Activated CD4-positive, CD25-positive, alpha-beta regulatory T cell treated with anti-CD3 and anti-CD28 coated beads, Interleukin-2, amount 50 U/mL, for 24 hours (primary cell): ENCODE measurements at regions not wholly inside any gene's neighbourhood (a gene's known extent, or its start where the extent isn't known, plus 50 kb on each side); places are given as distances from the start of the nearest gene placed in this dataset.

ENCODE experiments used
- ATAC-seq, 2 donors: fragments of 150-1000 bp; cut with Tn5 transposase; one replicate each; pipeline ENCODE4 v1.10.0; 2021; ENCODE audit warnings: mild to moderate bottlenecking in 1 of 2, moderate library complexity in 1 of 2

DNA sequence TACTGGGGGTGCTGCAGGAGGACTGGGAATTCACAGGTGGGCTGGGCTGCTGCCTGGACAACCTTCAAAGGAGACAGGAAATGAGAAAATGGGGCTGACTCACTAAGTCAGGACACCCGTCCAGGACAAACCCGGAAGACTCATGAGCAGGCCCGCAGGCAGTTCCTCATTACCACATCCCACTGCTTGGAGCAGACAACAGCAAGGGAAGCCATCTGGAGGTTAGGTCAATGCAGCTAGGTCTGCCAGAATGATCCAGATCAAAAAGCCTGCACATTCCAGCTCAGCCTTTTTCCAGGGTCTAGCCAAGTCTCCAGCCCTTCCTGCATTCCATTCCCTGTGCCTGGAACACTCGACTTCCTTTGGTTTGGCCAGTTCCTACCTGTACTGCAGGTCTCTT, 536.5 kb upstream of the CDH11 start:
- no peak for ATAC-seq

DNA sequence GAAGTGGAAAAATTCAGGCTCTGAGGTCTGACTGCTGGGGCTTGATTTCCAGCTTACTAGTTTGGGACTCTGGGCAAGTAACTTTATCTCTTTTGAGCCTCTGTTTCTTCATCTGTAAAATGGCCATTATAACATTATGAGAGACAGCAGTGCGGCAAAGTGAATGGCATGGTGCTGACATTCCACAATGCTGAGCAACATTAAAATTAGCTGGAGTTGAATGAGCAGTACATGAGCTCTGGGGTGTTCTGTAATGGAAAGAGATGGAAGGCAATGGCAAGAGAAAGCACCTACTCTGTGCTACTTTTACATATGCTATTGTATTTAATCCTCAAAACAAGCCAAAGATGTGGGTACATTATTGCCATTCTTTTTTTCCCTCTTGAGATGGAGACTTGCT, 535.7 kb upstream of the CDH11 start:
- no peak for ATAC-seq

DNA sequence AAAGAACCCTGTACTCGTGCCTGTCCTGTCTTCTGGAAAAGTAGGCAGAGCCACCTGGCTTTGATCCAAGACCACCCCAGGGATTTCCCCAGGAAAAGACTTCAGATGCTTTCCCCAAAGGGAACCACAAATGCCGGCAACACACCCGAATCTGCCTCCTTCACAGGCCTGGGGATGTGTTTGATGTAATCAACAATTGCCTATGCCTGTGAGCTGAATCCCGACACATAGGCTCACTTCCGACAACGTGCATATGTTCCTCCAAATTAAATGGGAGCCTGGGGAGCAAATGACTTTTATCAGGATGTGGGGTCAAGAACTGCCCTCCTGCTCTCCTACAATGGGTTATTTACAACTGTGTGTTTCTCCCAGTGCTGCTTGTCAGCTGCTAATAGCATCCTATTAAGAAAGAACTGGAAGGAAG, 535.2 kb upstream of the CDH11 start:
- ATAC-seq, result no peak

DNA sequence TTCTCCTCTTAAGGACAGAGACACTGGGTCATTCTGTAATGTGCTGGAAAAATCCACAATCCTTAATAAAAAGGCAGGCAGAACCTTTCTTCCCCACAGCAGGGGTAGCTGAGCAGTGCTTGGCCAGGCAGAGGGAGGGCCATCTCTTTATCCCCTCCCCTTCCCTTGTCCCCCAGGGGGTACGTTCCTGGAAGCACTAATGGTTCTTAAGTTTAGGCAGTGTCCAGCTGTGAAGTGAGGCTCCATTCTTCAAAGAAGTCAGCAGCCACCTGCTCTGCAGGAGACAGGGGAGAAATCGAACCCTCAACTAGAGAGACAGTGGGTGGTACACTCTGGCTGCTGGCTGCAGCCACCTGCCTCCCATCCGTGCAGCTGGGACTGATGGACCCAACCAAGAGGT, 533.9 kb upstream of the CDH11 start:
- no peak for ATAC-seq

DNA sequence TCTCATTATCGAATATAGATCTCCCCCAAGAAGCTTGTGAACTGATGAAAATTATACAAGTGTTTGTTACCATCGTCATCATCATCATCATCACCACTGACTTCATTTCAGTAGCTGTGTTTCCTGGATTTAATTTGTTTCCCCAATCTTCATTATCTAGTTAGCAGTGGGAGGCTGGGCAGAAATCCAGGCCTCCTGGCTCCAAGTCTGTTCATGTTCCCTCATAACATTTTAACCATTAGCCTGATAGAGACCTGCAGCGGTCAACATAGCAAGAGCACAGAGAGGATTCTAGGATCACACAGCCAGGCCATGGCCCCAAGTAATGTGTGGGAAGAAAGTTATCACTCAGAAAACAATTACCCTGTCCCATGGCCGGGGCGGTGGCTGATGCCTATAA, 526.2 kb upstream of the CDH11 start:
- ATAC-seq, result no peak

DNA sequence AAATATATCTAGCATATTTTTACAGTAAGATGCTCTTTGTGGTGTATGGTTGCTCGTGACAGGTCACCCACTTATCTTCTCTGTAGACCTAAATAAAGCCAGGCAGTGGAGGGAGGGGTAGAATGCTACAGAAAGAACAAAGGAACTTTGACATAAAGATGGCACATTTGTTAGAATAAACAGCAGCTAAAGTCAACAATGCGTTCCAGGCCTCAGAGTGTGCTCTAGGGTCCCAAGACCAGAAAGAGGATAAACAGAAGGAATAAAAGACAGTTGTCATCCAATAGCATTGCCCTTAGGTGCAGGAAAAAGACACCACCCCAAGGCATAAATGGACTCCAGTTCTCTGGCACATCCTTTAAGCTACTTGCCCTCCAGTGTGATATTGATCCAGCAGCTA, 523.0 kb upstream of the CDH11 start:
- no peak for ATAC-seq

DNA sequence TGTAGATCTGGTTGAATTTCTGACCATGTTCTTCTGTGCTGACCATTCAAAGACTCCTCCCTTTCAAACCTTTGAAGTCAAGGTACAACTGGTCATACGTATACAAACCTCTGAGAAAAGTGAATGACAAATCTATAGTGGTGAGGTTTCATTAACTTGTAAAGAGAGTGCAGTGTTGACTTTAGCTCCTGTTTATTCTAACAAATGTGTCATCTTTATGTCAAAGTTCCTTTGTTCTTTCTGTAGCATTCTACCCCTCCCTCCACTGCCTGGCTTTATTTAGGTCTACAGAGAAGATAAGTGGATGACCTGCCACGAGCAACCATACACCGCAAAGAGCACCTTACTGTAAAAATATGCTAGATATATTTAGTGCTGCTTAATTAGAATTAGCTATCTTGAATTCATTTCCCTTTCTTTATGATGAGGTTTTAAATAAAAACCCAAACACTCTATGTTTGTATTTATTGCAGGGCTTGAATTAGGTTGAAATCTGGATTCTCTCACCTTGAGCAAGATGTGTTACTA, 520.0 kb upstream of the CDH11 start:
- ATAC-seq, result no peak

DNA sequence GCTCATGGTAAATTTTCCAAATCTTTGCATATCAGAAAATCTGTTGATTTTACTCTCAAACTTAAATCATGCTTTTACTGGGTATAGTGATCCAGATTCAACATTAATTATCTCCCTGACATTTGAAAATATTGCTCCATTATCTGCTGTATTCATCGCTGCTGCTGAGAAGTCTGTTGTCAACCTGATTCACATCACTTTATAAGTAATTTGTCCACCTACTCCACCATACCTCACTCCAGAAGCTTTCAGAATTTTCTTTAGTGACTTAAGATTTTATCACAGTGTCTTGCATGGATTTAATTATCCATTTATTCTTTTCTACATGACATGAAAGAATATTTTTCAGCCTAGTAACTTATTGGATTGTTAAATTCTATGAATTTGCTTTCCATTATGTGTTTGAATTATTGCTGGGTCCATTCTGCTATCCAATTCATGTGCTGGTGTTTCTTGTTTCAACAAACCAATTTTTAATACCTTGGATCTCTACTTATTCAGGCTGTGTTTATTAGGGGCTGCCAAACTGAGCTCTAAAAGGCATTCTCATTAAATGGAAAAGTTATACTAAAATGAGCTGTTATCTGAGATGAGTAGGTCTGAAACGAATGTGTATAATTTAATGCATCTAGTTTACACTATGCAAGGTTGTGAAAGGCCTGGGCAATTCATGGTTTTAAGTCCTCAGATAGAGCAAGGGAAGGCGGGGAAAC, 519.3 kb upstream of the CDH11 start:
- ATAC-seq, result no peak

DNA sequence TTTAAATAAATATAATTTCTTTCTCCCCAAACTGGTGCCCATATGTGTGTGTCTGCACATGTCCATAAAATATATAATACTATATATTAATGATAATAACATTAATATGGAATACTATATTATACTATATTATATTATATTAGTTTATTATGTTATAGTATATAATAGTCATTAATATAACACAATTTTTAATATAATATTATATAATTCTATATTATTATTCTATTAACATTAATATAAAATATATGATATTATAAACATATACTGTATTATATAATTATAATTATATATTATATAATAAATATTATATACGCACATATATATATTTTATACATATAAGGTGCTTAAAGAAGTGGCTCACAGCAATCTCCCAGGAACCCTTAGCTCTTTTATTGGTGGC, 513.0 kb upstream of the CDH11 start:
- no peak for ATAC-seq

DNA sequence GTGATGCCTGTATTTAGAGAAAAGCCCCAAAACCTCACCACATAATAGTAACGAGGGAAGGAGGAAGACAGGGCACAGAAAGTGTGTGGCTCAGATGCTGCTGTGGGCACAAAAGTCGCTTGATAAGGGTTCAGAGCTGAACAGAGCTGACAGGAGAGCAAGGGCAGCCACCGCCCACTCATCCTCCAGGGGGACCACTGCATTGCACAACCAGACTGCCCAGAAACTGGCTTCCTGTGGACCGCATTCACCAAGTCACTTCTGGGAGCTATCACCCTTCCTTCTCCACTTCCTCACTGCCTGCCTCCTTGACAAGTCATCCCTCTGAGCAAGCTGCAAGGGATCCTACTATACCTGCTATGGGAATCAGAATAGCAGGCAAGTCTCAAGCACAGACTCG, 512.4 kb upstream of the CDH11 start:
- no peak for ATAC-seq

DNA sequence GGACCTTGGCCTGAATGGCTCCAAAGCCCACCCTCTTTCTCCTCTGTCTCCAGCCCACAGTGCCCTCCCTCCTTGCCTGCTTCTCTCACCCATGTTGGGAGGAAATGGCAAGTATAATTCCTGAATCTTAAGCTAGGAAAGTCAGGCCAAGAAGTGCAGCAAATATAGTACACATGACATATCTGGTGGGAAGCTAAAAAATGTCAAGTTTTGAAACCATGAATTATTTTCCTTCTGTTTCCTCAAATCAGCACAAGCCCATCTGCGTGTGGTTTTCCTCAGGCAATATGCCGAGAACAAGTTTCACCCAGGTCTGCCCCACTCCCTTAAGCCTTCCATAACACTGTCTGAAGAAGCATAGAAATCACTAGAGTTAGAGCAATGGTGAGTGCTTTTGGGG, 502.8 kb upstream of the CDH11 start:
- ATAC-seq, result no peak

DNA sequence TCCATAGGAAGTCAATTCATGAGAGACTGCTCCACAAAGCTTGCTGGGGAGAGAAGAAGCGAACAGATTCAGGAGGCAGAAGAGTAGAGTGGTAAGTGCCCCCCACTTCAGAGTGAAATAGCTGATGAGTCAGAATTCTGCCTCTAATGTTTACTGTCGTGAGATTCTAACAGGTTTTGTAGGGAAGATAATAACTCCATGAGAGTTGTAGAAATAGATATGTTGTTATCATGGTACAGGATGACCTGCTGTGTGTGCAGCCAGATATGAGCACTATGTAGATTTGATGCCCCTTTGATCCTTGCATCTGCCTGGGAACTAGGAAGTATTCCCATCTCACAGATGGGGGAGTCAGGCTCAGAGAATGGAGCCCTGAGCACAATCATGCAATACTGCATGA, 502.4 kb upstream of the CDH11 start:
- ATAC-seq, result no peak

DNA sequence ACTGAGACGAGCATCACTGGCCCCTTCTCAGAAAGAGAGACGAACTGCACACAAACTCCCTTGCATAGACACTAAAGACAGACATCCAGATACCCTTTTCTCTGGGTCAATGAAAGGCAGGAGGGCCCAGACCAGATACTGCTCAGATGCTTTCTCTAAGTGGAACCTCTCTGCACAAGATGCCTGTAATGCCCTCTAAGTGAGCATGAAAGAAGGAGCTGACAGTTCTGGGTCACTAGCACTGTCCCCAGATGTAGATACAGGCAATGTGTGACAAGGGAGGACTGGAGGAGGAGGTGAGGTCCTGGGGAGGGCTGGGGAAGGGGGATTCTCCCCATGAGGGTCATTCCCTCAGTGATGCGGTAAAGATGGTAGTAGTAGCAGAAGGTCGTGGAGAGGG, 501.0 kb upstream of the CDH11 start:
- no peak for ATAC-seq

DNA sequence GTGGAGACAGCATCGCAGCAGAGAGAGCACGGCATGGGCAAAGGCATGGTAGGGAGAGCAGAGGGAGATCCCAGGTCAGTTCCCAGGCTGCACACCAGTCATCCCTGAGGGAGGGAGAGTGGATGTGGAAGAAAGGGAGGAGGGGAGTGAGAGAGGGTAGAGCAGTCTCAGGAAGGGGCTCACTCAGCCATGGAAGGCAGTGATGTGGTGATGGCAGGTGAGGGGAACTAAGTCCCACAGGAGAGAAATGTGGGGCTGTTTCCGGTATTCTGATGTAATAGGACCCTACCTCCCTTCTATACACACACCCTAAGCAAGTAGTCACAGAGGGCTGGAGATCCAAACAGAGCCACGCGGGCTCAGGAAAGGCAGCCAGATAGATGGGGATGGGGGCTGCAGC, 500.3 kb upstream of the CDH11 start:
- no peak for ATAC-seq

DNA sequence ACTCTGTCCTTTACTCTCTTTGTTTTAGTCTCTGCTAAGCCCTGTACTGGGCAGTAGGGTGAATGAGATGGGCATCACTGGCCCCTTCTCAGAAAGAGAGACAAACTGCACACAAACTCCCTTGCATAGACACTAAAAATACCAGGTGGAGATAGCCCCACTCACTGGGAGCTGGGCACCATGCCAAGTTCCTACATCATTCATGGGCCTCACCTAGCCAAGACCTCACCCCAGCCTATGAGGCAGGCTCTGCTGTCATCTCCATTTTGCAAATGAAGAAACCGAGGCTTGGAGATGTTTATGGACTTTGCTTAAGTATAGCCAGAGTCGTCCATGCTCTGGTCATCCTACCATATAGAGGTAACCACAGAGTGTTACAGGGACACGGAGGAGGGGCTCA, 499.8 kb upstream of the CDH11 start:
- ATAC-seq, result no peak

DNA sequence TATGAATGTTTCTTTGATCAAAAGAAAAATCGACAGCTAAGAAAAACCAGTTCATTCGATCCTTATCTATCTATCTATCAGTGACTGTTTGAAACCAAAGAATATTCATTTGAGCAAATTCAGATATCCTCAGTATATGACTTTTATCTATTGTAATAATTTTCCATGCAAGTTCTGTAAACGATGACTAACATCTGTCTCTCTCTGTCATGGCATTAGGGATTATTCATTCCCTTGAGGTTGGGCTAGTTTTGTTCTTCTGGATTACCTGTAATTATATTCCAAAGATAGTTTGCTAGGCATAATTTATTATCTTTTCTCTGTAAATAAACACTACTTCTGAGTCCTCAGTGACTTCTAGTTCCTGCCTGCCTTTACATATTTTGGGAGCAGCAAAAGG, 497.7 kb upstream of the CDH11 start:
- no peak for ATAC-seq

DNA sequence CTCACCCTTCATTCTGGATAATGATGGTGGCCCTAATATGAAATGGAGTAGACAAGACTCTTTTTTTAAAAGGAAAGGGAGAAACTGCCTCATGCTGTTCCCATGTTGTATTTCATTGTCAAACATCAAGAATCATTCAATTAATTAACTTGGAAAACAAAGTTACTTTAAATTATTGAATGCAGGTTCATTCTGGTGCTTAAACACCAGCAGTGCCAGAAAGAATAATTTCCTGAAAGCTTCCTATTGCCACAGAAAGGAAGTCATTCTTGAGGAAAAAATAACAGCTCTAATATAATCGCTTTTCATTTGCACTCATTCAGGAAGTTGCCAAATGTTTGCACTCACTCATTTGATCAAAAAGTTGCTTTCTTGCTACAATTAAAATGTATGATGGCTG, 497.1 kb upstream of the CDH11 start:
- ATAC-seq, result no peak

DNA sequence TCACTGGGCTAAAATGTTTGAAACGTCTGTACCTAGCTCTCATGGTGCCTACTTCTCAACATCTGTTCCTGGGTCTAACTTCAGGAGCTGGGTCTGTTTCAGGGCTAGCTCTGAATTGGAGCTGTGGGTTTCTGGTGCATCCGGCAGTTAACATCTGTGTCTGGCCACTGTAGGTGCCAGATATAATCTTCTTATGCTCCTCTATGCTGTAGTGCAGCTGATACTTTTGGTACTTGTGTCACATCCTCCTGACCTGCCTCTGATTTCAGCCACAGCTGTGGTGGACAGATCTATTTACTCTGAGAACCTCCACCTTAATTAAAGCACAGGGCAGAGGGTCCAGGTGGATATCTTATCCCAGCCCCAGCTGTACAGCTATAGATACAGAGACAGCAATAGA, 496.5 kb upstream of the CDH11 start:
- no peak for ATAC-seq

DNA sequence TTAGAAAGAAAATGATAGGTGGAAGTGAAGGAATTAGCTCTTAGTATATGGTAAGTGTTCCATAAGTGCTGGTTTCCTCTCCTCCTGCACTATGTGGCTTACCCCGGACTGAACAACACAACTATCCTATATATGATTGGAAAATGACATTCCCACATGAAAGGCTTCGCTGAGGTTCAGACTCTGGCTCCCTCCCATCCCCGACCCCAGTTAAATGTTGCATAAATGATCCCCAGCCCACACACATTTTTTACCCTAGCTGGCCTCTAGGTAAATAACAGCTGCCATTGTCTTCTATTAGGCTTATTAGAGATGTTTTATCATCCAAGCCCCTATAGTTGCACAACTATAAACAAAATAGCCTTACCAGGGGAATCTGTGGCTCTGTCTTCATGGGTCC, 495.6 kb upstream of the CDH11 start:
- ATAC-seq, result no peak

DNA sequence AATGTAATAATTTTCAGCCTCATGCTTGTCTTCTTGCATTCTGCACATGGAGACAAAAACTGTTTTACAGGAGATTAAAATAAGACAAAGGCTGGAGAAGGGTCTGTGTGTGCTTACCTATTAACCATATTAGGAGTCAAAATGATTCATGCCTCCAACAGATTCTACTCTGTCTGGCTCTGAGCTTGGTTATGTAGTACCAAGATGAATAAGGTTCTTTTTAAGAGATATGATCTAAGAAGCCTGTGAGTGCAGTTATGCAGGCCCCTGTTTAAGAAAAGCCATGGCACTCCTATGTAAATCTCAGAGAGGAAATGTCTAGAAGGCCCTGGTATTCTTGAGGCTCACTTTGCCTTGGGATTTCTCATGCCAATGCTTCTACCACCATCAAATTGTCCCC, 486.6 kb upstream of the CDH11 start:
- no peak for ATAC-seq

DNA sequence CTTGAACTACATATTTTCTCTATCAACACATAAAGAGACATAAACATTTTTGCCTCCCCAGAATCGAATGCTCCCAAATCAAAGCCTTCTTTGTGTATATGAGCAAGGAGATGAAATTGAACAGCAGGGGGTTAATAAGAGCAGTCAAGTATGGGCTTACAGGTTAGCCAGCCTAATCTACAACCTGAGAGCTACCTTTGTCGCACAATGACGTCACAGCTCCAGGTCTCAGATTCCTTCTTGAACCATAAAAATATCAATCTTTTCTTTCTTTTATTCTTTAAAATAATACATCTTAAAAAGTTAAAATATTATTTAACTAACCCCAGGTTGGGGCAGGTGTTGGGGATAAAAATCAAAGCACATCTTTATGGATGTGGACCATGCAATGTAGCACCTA, 482.9 kb upstream of the CDH11 start:
- ATAC-seq, result no peak

DNA sequence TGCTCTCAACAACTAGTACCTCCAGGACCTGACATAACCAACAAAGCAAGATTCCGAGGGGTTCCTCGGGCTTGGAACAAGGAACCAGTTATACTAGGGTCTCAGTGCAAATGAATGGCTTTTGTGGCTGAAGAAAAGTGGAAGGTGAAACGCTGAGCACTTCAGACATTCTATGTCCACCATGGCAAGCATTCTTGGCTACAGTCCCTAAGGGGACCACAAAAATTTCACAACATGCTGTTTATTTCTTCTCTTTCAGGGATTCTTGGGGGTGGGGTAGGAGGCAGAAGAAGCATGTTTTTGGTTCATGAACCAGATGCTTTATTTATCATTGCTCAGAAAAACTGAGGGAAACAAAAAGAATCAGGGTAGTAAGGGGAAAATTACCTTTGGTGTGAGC, 479.9 kb upstream of the CDH11 start:
- no peak for ATAC-seq

DNA sequence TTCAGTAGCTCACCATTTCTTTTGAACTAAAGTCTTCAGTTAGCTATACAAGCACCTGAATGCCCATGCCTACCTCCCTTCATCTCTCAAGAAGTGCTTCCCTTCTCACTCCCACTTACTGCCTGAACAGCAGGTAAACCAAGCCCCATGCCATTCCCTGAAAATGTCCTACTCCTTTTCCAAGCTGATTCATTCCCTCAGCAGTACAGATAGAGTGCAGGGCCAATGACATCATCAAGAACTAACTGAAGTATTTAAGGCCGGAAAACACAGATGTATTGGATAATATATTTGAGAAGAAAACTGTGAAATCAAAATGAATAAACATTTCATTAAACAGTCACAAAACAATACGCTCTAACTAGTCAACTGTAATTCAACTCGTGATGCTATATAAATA, 478.8 kb upstream of the CDH11 start:
- no peak for ATAC-seq

DNA sequence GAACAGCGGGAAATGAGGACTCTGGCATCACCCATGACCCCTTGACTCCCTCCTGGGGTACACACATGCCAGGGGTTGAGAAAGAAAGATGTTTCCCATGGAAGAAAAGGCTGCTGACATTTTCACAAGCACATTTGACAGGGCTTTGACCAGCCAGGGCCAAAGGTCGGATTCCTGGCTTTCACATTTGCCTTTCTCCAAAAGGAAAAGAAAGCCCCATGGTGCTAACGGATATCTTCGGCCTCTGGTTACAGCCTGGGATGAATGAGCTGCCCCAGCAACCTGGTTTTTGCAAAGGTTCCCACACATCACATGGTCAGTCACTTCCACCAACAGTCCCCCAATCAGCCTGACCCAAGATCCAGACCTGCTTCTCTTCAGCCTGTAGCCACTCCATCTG, 478.2 kb upstream of the CDH11 start:
- ATAC-seq, result no peak

DNA sequence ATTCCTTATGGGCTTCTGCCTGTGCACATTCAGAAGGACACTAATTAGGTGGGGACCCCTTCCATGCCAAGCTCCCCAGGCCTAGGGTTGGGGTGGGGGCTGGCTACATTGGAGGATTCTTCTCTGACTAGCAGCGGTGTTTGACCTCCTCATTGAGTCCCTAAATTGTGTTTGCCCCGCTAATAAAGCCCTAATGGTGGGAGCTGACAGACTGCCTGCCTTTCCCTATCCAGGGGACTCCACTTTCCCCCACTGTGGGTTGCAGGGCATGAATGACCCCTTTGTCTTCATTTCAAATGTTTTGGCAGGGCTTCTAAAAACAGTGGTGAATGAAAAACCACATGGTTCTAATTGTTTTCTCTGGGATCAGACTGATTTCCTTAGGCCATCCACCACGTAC, 476.8 kb upstream of the CDH11 start:
- ATAC-seq, result no peak
